ENCODE measurements at regions not wholly inside any gene's neighbourhood (a gene's known extent, or its start where the extent isn't known, plus 50 kb on each side); places are given as distances from the start of the nearest gene placed in this dataset.

- no peak overlapping the region for H3K23ac ChIP-seq (ENCODE audit: insufficient read length, low read depth, low read length)
- Mint-ChIP-seq H3K36me3 (ENCODE audit: insufficient read depth in 1 of 3, low read depth in 3 of 3) (peaks cover 0 to 5% (median 0%) of the 10 kb centered on the region in 3 experiments; a peak in 4 of 7 replicates), H3K4me1 (peaks cover 2 to 7% of the 10 kb centered on the region in 2 experiments; a peak in 2 of 4 replicates), H3K9me3 (peaks cover under 1 to 4% of the 10 kb centered on the region in 2 experiments; a peak in 3 of 5 replicates), H3K27me3 (ENCODE audit: low read depth) (peaks cover 17% of the 10 kb centered on the region), H3K4me3 (no peak overlapping the region), H3K27ac (no peak overlapping the region)
- no peaks in the 10 kb centered on the region for H3K23me2 ChIP-seq (ENCODE audit: insufficient read length, low read depth, low read length, poor library complexity, severe bottlenecking)
- no peak overlapping the region for H3K4me2 ChIP-seq (ENCODE audit: insufficient read depth, insufficient read length, low read length)
- DNase-seq = no peak
- no peak overlapping the region for H4K91ac ChIP-seq (ENCODE audit: insufficient read length, low read depth, low read length)
- H2BK12ac ChIP-seq (ENCODE audit: insufficient read length, low read depth, low read length) = no peak overlapping the region
- no peaks in the 10 kb centered on the region for H3K79me2 ChIP-seq (ENCODE audit: insufficient read depth, low read length)
- H2AK5ac ChIP-seq (ENCODE audit: insufficient read length, low read length) = no peak overlapping the region
- no peak overlapping the region for H3K56ac ChIP-seq (ENCODE audit: insufficient read length, low read depth, low read length)
- no peak overlapping the region for H3K14ac ChIP-seq (ENCODE audit: insufficient read depth, low read length)
- no peak overlapping the region for H2BK5ac ChIP-seq (ENCODE audit: insufficient read length, low read length)
- H2BK15ac ChIP-seq (ENCODE audit: low read depth, low read length) = no peak overlapping the region
- H4K8ac ChIP-seq (replicated peaks; ENCODE audit: insufficient read length, low read depth, low read length) = no peak overlapping the region
- no peak overlapping the region for H4K5ac ChIP-seq (ENCODE audit: insufficient read length, low read depth, low read length)
- H3K4ac ChIP-seq (ENCODE audit: low read depth, low read length) = no peak overlapping the region
- H2BK120ac ChIP-seq (ENCODE audit: low read depth, low read length, poor library complexity, severe bottlenecking) = no peak overlapping the region
- H3K4me1 ChIP-seq (ENCODE audit: insufficient read depth, low read length) = no peaks in the 10 kb centered on the region
- no peak overlapping the region for H2AFZ ChIP-seq (ENCODE audit: low read length)
- H2BK20ac ChIP-seq (ENCODE audit: low read depth, low read length, poor library complexity, severe bottlenecking) = no peak overlapping the region
- no CpG with 5 or more reads among the region's 7 CpGs for WGBS (ENCODE audit: extremely low coverage, insufficient read length, low lambda C conversion rate)
- no peak for TF ChIP-seq CTCF (conservative IDR thresholded peaks at IDR 0.05)
- no peaks in the 10 kb centered on the region for H3K79me1 ChIP-seq (ENCODE audit: insufficient read depth, low read depth, low read length, poor library complexity, severe bottlenecking)
- H3K27me3 ChIP-seq (ENCODE audit: insufficient read depth, low read length) = no peaks in the 10 kb centered on the region; the same call in 1 of the 2 replicates
- no peaks in the 10 kb centered on the region for H4K20me1 ChIP-seq (ENCODE audit: control insufficient read depth, insufficient read depth, insufficient read length)
- no peak overlapping the region for H3K27ac ChIP-seq (ENCODE audit: insufficient read length, low read depth, low read length)
- H3T11ph ChIP-seq (ENCODE audit: low read length) = no peak overlapping the region
- no peak overlapping the region for H3K9ac ChIP-seq (ENCODE audit: extremely low read depth, insufficient read length, low read length)
- no peaks in the 10 kb centered on the region for H3K9me3 ChIP-seq (ENCODE audit: control insufficient read depth, low read depth, low read length)
- H3K18ac ChIP-seq (ENCODE audit: insufficient read length, low read depth, low read length) = no peak overlapping the region
Observed at GRCh38 chr3:193929921-193930646, 205.9 kb upstream of the HES1 start.

Data from H9 (cell line).